K562 (cell line): ENCODE measurements at regions not wholly inside any gene's neighbourhood (a gene's known extent, or its start where the extent isn't known, plus 50 kb on each side); places are given as distances from the start of the nearest gene placed in this dataset.

Experiments used
- CEBPG ChIP-seq, 3 experiments: fragments of 200-800 bp in 1 of 3; sonication (Bioruptor generic) in 1 of 3; sonication (generic) in 1 of 3; formaldehyde crosslinking in 1 of 3; IDR thresholded peaks in 2 of 3; conservative IDR thresholded peaks in 1 of 3; 2 replicates each; pipeline versions ENCODE4 v1.6.1 to v1.8.0; 2016 to 2022; ENCODE audit warnings: missing compliant biosample characterization in 2 of 3, missing genetic modification characterization in 2 of 3, mild to moderate bottlenecking in 1 of 3, missing genetic modification reagents in 1 of 3
- NR3C1 ChIP-seq: sonication (generic); formaldehyde crosslinking; IDR thresholded peaks from 2 replicates; pipeline ENCODE4 v1.8.1; 2022; ENCODE audit warnings: missing genetic modification reagents
- PYGO2 ChIP-seq: fragments of 450-650 bp; IDR thresholded peaks from 2 replicates; pipeline ENCODE4 v1.6.1; 2016; ENCODE audit warnings: mild to moderate bottlenecking, missing genetic modification characterization, moderate library complexity, missing compliant biosample characterization
- TAF1 ChIP-seq: IDR thresholded peaks from 2 replicates; pipeline ENCODE4 v1.6.1; 2011; ENCODE audit warnings: mild to moderate bottlenecking, low read length, moderate library complexity; ENCODE audit not compliant: insufficient read depth, control insufficient read depth, severe bottlenecking; ENCODE audit errors: extremely low read depth
- ZNF23 ChIP-seq: fragments of 250-450 bp; sonication (Bioruptor Pico); IDR thresholded peaks from 2 replicates; pipeline ENCODE4 v1.4.0; 2020; ENCODE audit warnings: mild to moderate bottlenecking
- TF ChIP-seq, protein P1 (sequence below), 3 experiments: IDR thresholded peaks in 2 of 3; conservative IDR thresholded peaks in 1 of 3; 2 replicates each; pipeline ENCODE4 v1.5.1; 2011 to 2012; ENCODE audit warnings: low read length in 3 of 3, mild to moderate bottlenecking in 3 of 3, control low read depth in 2 of 3, improper control_type of control experiment in 1 of 3, inconsistent platforms in 1 of 3, low read depth in 1 of 3, mixed read lengths in 1 of 3, moderate library complexity in 1 of 3; ENCODE audit not compliant: insufficient read depth in 2 of 3

DNA sequence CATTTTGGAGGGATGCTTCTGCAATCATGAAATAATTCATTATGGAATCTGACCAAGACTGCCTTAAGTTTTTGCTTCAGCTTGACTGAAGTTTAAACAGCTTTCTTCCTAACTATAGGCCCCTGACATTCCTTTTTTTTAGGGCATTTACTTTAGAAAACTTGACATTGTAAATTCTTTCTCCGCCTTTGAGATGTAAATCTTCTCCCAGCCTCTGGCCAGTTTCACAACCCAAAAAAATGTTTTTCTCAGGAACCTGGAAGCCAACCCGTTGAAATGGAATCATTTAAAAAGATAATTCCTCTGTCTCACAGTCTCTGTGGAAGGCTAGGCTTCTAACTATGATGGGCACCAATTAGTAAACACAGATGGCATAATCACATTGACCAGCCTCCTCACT, 710.4 kb upstream of the PABPC4L start:
- TF ChIP-seq NR3C1 (CRISPR knock-in tag) (no peak), TAF1 (no peak), PYGO2 (tag) (no peak), CEBPG (CRISPR knock-in tag; IDR thresholded peaks at IDR 0.05) (no peak), CEBPG (tag; conservative IDR thresholded peaks at IDR 0.05 in 1 of 2, IDR thresholded peaks at IDR 0.05 in 1 of 2) (no peak), ZNF23 (CRISPR knock-in tag) (no peak)
- TF ChIP-seq, protein P1, sequence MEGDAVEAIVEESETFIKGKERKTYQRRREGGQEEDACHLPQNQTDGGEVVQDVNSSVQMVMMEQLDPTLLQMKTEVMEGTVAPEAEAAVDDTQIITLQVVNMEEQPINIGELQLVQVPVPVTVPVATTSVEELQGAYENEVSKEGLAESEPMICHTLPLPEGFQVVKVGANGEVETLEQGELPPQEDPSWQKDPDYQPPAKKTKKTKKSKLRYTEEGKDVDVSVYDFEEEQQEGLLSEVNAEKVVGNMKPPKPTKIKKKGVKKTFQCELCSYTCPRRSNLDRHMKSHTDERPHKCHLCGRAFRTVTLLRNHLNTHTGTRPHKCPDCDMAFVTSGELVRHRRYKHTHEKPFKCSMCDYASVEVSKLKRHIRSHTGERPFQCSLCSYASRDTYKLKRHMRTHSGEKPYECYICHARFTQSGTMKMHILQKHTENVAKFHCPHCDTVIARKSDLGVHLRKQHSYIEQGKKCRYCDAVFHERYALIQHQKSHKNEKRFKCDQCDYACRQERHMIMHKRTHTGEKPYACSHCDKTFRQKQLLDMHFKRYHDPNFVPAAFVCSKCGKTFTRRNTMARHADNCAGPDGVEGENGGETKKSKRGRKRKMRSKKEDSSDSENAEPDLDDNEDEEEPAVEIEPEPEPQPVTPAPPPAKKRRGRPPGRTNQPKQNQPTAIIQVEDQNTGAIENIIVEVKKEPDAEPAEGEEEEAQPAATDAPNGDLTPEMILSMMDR (IDR thresholded peaks at IDR 0.05 in 2 of 3, conservative IDR thresholded peaks at IDR 0.05 in 1 of 3; ENCODE audit: insufficient read depth in 2 of 3, low read depth in 1 of 3, low read length in 3 of 3), result no peak
